ENCODE measurements at regions not wholly inside any gene's neighbourhood (a gene's known extent, or its start where the extent isn't known, plus 50 kb on each side); places are given as distances from the start of the nearest gene placed in this dataset.

DNA sequence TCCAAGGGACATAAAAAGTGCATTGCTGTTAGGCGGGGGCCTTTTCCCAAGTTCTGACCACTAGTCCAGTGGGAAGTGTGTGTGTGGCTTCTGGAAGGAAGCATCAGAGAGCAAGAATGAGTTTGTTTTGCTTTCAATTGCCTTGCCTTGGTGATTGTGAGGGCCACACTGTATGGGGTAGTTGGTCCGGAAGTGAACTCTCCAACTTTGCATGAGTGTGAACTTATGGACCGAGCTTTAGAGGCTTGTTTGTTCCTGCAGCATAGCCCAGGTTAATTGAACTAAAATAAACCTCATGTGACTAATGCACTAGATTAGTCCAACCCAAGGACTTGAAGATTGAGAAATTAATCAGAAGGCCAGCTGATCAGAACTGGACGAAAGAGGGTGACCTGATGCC lies 171.7 kb downstream of the NR2F2 start:
- H3K4me1 ChIP-seq (ENCODE audit: insufficient read depth) = no peaks in the 10 kb centered on the region
- no peak for DNase-seq (ENCODE audit: low spot score)
- 95% methylated on average over 4 of the region's 4 CpGs for WGBS (ENCODE audit: low lambda C conversion rate, missing lambda C conversion rate)
- no peak overlapping the region for H2AFZ ChIP-seq
- H3K4me2 ChIP-seq = no peak overlapping the region
- H3K4me3 ChIP-seq = no peak overlapping the region
- H3K27me3 ChIP-seq = no peaks in the 10 kb centered on the region
- no peak overlapping the region for H3K27ac ChIP-seq
- no peaks in the 10 kb centered on the region for H4K20me1 ChIP-seq (ENCODE audit: insufficient read depth, poor library complexity, severe bottlenecking)
- H3K79me2 ChIP-seq = no peaks in the 10 kb centered on the region
- TF ChIP-seq CTCF (IDR thresholded peaks at IDR 0.05; ENCODE audit: poor library complexity) (no peak), EZH2phosphoT487 (IDR thresholded peaks at IDR 0.05; ENCODE audit: low read depth, severe bottlenecking, unreplicated experiment) (no peak), EZH2 (IDR thresholded peaks at IDR 0.05; ENCODE audit: borderline replicate concordance) (no peak)
- no peaks in the 10 kb centered on the region for H3K9me3 ChIP-seq (ENCODE audit: low read depth)
- no peaks in the 10 kb centered on the region for H3K36me3 ChIP-seq (replicated peaks; ENCODE audit: insufficient read depth, low read depth)
- H3K9me2 ChIP-seq (replicated peaks; ENCODE audit: insufficient read depth) = no peaks in the 10 kb centered on the region

DNA sequence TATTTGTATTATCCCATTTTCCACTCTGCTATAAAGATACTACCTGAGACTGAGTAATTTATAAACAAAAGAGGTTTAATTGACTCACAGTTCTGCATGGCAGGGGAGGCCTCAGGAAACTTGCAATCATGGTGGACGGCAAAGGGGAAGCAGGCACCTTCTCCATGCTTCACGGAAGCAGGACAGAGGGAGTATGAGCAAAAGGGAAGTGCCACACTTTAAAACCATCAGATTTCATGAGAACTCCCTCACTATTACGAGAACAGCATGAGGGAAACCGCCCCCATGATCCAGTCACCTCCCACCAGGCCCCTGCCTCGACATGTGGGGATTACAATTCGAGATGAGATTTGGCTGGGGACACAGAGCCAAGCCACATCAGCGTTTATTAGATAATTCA lies 172.8 kb downstream of the NR2F2 start:
- WGBS (ENCODE audit: low lambda C conversion rate, missing lambda C conversion rate) = 86% methylated on average over 7 of the region's 7 CpGs
- no peak overlapping the region for H2AFZ ChIP-seq
- H3K79me2 ChIP-seq = no peaks in the 10 kb centered on the region
- H3K9me3 ChIP-seq (ENCODE audit: low read depth) = no peaks in the 10 kb centered on the region
- no peak overlapping the region for H3K4me3 ChIP-seq
- no peaks in the 10 kb centered on the region for H3K4me1 ChIP-seq (ENCODE audit: insufficient read depth)
- no peaks in the 10 kb centered on the region for H3K27me3 ChIP-seq
- H3K27ac ChIP-seq = no peak overlapping the region
- DNase-seq (ENCODE audit: low spot score) = no peak
- no peaks in the 10 kb centered on the region for H3K36me3 ChIP-seq (replicated peaks; ENCODE audit: insufficient read depth, low read depth)
- no peaks in the 10 kb centered on the region for H4K20me1 ChIP-seq (ENCODE audit: insufficient read depth, poor library complexity, severe bottlenecking)
- TF ChIP-seq CTCF (IDR thresholded peaks at IDR 0.05; ENCODE audit: poor library complexity) = no peak
- no peak for TF ChIP-seq EZH2phosphoT487 (IDR thresholded peaks at IDR 0.05; ENCODE audit: low read depth, severe bottlenecking, unreplicated experiment)
- TF ChIP-seq EZH2 (IDR thresholded peaks at IDR 0.05; ENCODE audit: borderline replicate concordance) = no peak
- H3K4me2 ChIP-seq = no peak overlapping the region
- no peaks in the 10 kb centered on the region for H3K9me2 ChIP-seq (replicated peaks; ENCODE audit: insufficient read depth)

GRCh38 chr15:96504371-96504770 lies 173.9 kb downstream of the NR2F2 start:
- no peaks in the 10 kb centered on the region for H3K27me3 ChIP-seq
- TF ChIP-seq EZH2phosphoT487 (IDR thresholded peaks at IDR 0.05; ENCODE audit: low read depth, severe bottlenecking, unreplicated experiment) = no peak
- TF ChIP-seq CTCF (IDR thresholded peaks at IDR 0.05; ENCODE audit: poor library complexity) = no peak
- TF ChIP-seq EZH2 (IDR thresholded peaks at IDR 0.05; ENCODE audit: borderline replicate concordance) = no peak
- 83% methylated on average over 4 of the region's 4 CpGs for whole genome bisulfite sequencing (ENCODE audit: low lambda C conversion rate, missing lambda C conversion rate)

DNA sequence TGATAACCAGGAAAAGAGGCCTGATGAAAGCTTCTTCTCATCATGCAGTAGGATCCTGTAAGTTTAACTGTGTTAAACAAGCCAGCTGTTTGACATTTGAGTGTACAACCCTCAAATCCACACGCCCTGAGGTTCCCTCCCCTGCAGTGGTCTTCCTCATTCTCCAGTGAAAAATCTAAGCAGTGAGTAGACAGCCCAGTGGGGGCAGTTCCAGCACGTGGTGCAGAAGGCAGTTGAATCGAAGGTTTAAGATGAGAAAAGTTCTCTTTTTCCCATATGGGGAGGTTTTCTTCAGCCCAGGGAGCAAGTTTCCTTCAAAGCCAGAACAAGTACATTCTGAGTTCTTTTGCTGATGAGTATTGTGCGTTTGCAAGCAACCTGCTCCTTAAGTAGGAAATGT lies 174.5 kb downstream of the NR2F2 start:
- Histone ChIP-seq H3K4me2 (no peak overlapping the region), H3K4me3 (no peak overlapping the region), H3K27ac (no peak overlapping the region), H3K36me3 (replicated peaks; ENCODE audit: insufficient read depth, low read depth) (no peaks in the 10 kb centered on the region), H3K27me3 (no peaks in the 10 kb centered on the region), H2AFZ (no peak overlapping the region), H3K9me3 (ENCODE audit: low read depth) (no peaks in the 10 kb centered on the region), H3K4me1 (ENCODE audit: insufficient read depth) (no peaks in the 10 kb centered on the region), H4K20me1 (ENCODE audit: insufficient read depth, poor library complexity, severe bottlenecking) (no peaks in the 10 kb centered on the region), H3K9me2 (replicated peaks; ENCODE audit: insufficient read depth) (no peaks in the 10 kb centered on the region), H3K79me2 (no peaks in the 10 kb centered on the region)
- no peak for TF ChIP-seq EZH2 (IDR thresholded peaks at IDR 0.05; ENCODE audit: borderline replicate concordance)
- DNase-seq (ENCODE audit: low spot score) = no peak
- WGBS (ENCODE audit: low lambda C conversion rate, missing lambda C conversion rate) = 75% methylated on average over 4 of the region's 4 CpGs

More at GRCh38 chr15:96504371-96504770, 173.9 kb downstream of the NR2F2 start:
- Histone ChIP-seq H3K9me2 (replicated peaks; ENCODE audit: insufficient read depth) (no peaks in the 10 kb centered on the region), H2AFZ (no peak overlapping the region), H3K4me1 (ENCODE audit: insufficient read depth) (no peaks in the 10 kb centered on the region), H3K4me3 (no peak overlapping the region), H3K9me3 (ENCODE audit: low read depth) (no peaks in the 10 kb centered on the region), H4K20me1 (ENCODE audit: insufficient read depth, poor library complexity, severe bottlenecking) (no peaks in the 10 kb centered on the region), H3K36me3 (replicated peaks; ENCODE audit: insufficient read depth, low read depth) (no peaks in the 10 kb centered on the region), H3K27ac (no peak overlapping the region), H3K79me2 (no peaks in the 10 kb centered on the region), H3K4me2 (no peak overlapping the region)
- DNase-seq (ENCODE audit: low spot score) = no peak
